GM12878 (cell line): ENCODE measurements at regions not wholly inside any gene's neighbourhood (a gene's known extent, or its start where the extent isn't known, plus 50 kb on each side); places are given as distances from the start of the nearest gene placed in this dataset.

ENCODE experiments used
- BCL11A ChIP-seq: IDR thresholded peaks from 2 replicates; pipeline ENCODE4 v1.6.1; 2011; ENCODE audit warnings: low read depth, low read length
- CBX5 ChIP-seq: sonication (generic); IDR thresholded peaks from 2 replicates; pipeline ENCODE4 v1.6.1; 2016; ENCODE audit warnings: low read depth, moderate library complexity, mild to moderate bottlenecking, inconsistent platforms
- CHD2 ChIP-seq: IDR thresholded peaks from 2 replicates; pipeline ENCODE4 v1.6.1; 2011; ENCODE audit warnings: low read depth, low read length, improper control_type of control experiment, borderline replicate concordance
- CUX1 ChIP-seq: IDR thresholded peaks from 2 replicates; pipeline ENCODE4 v1.6.1; 2012; ENCODE audit warnings: improper control_type of control experiment, low read depth, low read length; ENCODE audit not compliant: insufficient replicate concordance
- EGR1 ChIP-seq, 2 experiments: IDR thresholded peaks; 1 replicate in 1 of 2; 2 replicates in 1 of 2; pipeline ENCODE4 v1.6.1; 2011 to 2012; ENCODE audit warnings: low read depth in 2 of 2, low read length in 2 of 2, borderline replicate concordance in 1 of 2, mild to moderate bottlenecking in 1 of 2, moderate library complexity in 1 of 2
- ETV6 ChIP-seq, 2 experiments: fragments of 450-650 bp in 1 of 2; IDR thresholded peaks in 1 of 2; conservative IDR thresholded peaks in 1 of 2; 2 replicates each; pipeline ENCODE4 v1.6.1; 2014; ENCODE audit warnings: antibody characterized with exemption in 1 of 2, borderline replicate concordance in 1 of 2, low read depth in 1 of 2, mild to moderate bottlenecking in 1 of 2, moderate library complexity in 1 of 2
- FOS ChIP-seq: IDR thresholded peaks from 3 replicates; pipeline ENCODE4 v1.6.1; 2011; ENCODE audit warnings: borderline replicate concordance; ENCODE audit not compliant: insufficient read length; ENCODE audit errors: extremely low read depth
- FOXM1 ChIP-seq: IDR thresholded peaks from 2 replicates; pipeline ENCODE4 v1.6.1; 2012; ENCODE audit warnings: low read depth, mild to moderate bottlenecking, inconsistent platforms, low read length, moderate library complexity
- GATAD2B ChIP-seq: fragments of 450-650 bp; conservative IDR thresholded peaks from 2 replicates; pipeline ENCODE4 v1.6.1; 2017; ENCODE audit warnings: low read depth, mild to moderate bottlenecking, moderate library complexity
- HSF1 ChIP-seq: fragments of 150-350 bp; IDR thresholded peaks from 2 replicates; pipeline ENCODE4 v1.6.1; 2014; ENCODE audit warnings: mild to moderate bottlenecking, low read depth, low read length
- MTA2 ChIP-seq: fragments of 450-650 bp; IDR thresholded peaks from 2 replicates; pipeline ENCODE4 v1.6.1; 2016; ENCODE audit warnings: low read depth, mild to moderate bottlenecking, moderate library complexity
- PBX3 ChIP-seq: IDR thresholded peaks from 2 replicates; pipeline ENCODE4 v1.6.1; 2011; ENCODE audit warnings: mild to moderate bottlenecking, low read depth, low read length, moderate library complexity; ENCODE audit not compliant: insufficient replicate concordance
- SMC3 ChIP-seq: IDR thresholded peaks from 2 replicates; pipeline ENCODE4 v1.6.1; 2011; ENCODE audit warnings: low read length, improper control_type of control experiment, borderline replicate concordance
- SREBF1 ChIP-seq: IDR thresholded peaks from 2 replicates; pipeline ENCODE4 v1.6.1; 2012; ENCODE audit warnings: mild to moderate bottlenecking, low read length
- TBL1XR1 ChIP-seq: IDR thresholded peaks from 2 replicates; pipeline ENCODE4 v1.6.1; 2012; ENCODE audit warnings: low read depth, low read length, improper control_type of control experiment
- ZBTB11 ChIP-seq: fragments of 450-650 bp; formaldehyde crosslinking; IDR thresholded peaks from 2 replicates; pipeline ENCODE4 v1.5.0; 2022; ENCODE audit warnings: mild to moderate bottlenecking, missing genetic modification characterization
- ZNF217 ChIP-seq: fragments of 450-650 bp; IDR thresholded peaks from 2 replicates; pipeline ENCODE4 v1.6.1; 2017; ENCODE audit warnings: antibody characterized with exemption, mild to moderate bottlenecking

- TF ChIP-seq ZBTB11 (no peak), BCL11A (0 out of 2 replicates have a peak, but pooled peaks have one; percentile 18), CBX5 (0 out of 2 replicates have a peak, but pooled peaks have one; percentile 34), FOS (no peak), FOXM1 (peak; percentile 30; the same call in 1 of the 2 replicates), EGR1 (IDR thresholded peaks at IDR 0.05; ENCODE audit: borderline replicate concordance in 1 of 2, low read depth in 2 of 2, low read length in 2 of 2) (no peak), TBL1XR1 (no peak), PBX3 (no peak), SMC3 (peak; percentile 7; the same call in 1 of the 2 replicates), ZNF217 (no peak), ETV6 (conservative IDR thresholded peaks at IDR 0.05 in 1 of 2, IDR thresholded peaks at IDR 0.05 in 1 of 2; ENCODE audit: borderline replicate concordance in 1 of 2, low read depth in 1 of 2) (peak in 1 of 2 experiments; percentile 72; a peak in 1 of 4 replicates), SREBF1 (no peak), CUX1 (peak; percentile 80), MTA2 (peak; percentile 57), GATAD2B (peak; percentile 90), CHD2 (no peak), HSF1 (no peak)
These were observed 91.9 kb upstream of the STK17B start (continued) for GRCh38 chr2:196263181-196263747.
